HCT116 (cell line): ENCODE measurements at regions not wholly inside any gene's neighbourhood (a gene's known extent, or its start where the extent isn't known, plus 50 kb on each side); places are given as distances from the start of the nearest gene placed in this dataset.

ENCODE experiments used
- CEBPB ChIP-seq: IDR thresholded peaks from 2 replicates; pipeline ENCODE4 v1.6.1; 2012; ENCODE audit warnings: low read depth
- ELF1 ChIP-seq: IDR thresholded peaks from 2 replicates; pipeline ENCODE4 v1.6.1; 2012; ENCODE audit warnings: low read depth, borderline replicate concordance
- EZH2 ChIP-seq: fragments of 200-600 bp; sonication (generic); IDR thresholded peaks from 2 replicates; pipeline ENCODE4 v1.6.1; 2017; ENCODE audit warnings: antibody characterized with exemption, mixed run types
- EZH2phosphoT487 ChIP-seq: fragments of 200-600 bp; IDR thresholded peaks from 2 replicates; pipeline ENCODE4 v1.6.1; 2018; ENCODE audit warnings: antibody characterized with exemption, borderline replicate concordance
- JUND ChIP-seq: IDR thresholded peaks from 2 replicates; pipeline ENCODE4 v1.6.1; 2012
- POLR2A ChIP-seq: IDR thresholded peaks from 2 replicates; pipeline ENCODE4 v1.7.0; 2011; ENCODE audit warnings: borderline replicate concordance; ENCODE audit not compliant: insufficient read depth, insufficient read length; ENCODE audit errors: extremely low read depth
- POLR2AphosphoS5 ChIP-seq: IDR thresholded peaks from 2 replicates; pipeline ENCODE4 v1.6.1; 2011; ENCODE audit warnings: mild to moderate bottlenecking, low read depth, low read length, moderate library complexity
- RAD21 ChIP-seq: IDR thresholded peaks from 2 replicates; pipeline ENCODE4 v1.6.1; 2012; ENCODE audit warnings: low read depth, mild to moderate bottlenecking
- REST ChIP-seq: IDR thresholded peaks from 2 replicates; pipeline ENCODE4 v1.6.1; 2012; ENCODE audit warnings: low read depth
- YY1 ChIP-seq: IDR thresholded peaks from 2 replicates; pipeline ENCODE4 v1.6.1; 2011; ENCODE audit warnings: low read length, low read depth, moderate library complexity, mild to moderate bottlenecking; ENCODE audit not compliant: insufficient replicate concordance; ENCODE audit errors: extremely low read depth
- ZNF274 ChIP-seq: fragments of 200-500 bp; sonication (Bioruptor generic); IDR thresholded peaks from 2 replicates; pipeline ENCODE4 v1.6.1; 2014; ENCODE audit warnings: mild to moderate bottlenecking, low read depth, low read length, inconsistent platforms
- TF ChIP-seq, protein P1 (sequence below), 3 experiments: fragments of 200-600 bp in 1 of 3; sonication (generic) in 1 of 3; IDR thresholded peaks in 2 of 3; conservative IDR thresholded peaks in 1 of 3; 2 replicates each; pipeline ENCODE4 v1.5.1; 2012 to 2017; ENCODE audit warnings: low read depth in 2 of 3, low read length in 2 of 3, antibody characterized with exemption in 1 of 3, borderline replicate concordance in 1 of 3, control low read depth in 1 of 3, mild to moderate bottlenecking in 1 of 3, mixed read lengths in 1 of 3, mixed run types in 1 of 3, moderate library complexity in 1 of 3; ENCODE audit not compliant: insufficient read depth in 1 of 3
- TF ChIP-seq, protein P2 (sequence below): IDR thresholded peaks from 2 replicates; pipeline ENCODE4 v1.6.1; 2012
- TF ChIP-seq, protein P3 (sequence below): IDR thresholded peaks from 2 replicates; pipeline ENCODE4 v1.6.1; 2012

DNA sequence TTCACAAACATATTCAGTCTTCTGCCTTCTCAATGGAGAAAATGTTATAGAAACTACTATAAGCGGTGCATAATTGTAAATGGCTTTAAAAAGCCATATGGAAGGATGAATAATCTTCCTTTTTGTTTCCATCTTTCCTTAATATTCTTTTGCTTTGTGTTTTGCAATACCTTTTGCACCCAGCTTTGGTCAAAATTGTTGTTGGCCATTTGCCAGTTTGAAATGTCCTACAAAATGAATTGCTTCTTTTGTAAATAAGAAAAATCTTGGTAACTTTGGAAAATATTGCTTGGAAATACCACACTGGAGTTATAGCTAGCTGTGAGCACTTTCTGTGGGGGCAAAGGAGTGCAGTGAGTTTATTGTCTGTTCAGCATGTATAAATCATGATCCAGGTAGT is 93.5 kb upstream of the NR2F2 start:
- TF ChIP-seq RAD21 (no peak), POLR2AphosphoS5 (no peak), ELF1 (no peak), YY1 (no peak), EZH2phosphoT487 (no peak), POLR2A (no peak), EZH2 (no peak), REST (no peak), JUND (no peak), CEBPB (no peak), ZNF274 (no peak)
- TF ChIP-seq, protein P1, sequence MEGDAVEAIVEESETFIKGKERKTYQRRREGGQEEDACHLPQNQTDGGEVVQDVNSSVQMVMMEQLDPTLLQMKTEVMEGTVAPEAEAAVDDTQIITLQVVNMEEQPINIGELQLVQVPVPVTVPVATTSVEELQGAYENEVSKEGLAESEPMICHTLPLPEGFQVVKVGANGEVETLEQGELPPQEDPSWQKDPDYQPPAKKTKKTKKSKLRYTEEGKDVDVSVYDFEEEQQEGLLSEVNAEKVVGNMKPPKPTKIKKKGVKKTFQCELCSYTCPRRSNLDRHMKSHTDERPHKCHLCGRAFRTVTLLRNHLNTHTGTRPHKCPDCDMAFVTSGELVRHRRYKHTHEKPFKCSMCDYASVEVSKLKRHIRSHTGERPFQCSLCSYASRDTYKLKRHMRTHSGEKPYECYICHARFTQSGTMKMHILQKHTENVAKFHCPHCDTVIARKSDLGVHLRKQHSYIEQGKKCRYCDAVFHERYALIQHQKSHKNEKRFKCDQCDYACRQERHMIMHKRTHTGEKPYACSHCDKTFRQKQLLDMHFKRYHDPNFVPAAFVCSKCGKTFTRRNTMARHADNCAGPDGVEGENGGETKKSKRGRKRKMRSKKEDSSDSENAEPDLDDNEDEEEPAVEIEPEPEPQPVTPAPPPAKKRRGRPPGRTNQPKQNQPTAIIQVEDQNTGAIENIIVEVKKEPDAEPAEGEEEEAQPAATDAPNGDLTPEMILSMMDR (IDR thresholded peaks at IDR 0.05 in 2 of 3, conservative IDR thresholded peaks at IDR 0.05 in 1 of 3; ENCODE audit: borderline replicate concordance in 1 of 3, insufficient read depth in 1 of 3, low read depth in 2 of 3, low read length in 2 of 3), result no peak
- TF ChIP-seq, protein P2, sequence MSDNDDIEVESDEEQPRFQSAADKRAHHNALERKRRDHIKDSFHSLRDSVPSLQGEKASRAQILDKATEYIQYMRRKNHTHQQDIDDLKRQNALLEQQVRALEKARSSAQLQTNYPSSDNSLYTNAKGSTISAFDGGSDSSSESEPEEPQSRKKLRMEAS, result no peak
- TF ChIP-seq, protein P3, sequence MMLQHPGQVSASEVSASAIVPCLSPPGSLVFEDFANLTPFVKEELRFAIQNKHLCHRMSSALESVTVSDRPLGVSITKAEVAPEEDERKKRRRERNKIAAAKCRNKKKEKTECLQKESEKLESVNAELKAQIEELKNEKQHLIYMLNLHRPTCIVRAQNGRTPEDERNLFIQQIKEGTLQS, result no peak
